Ectodermal cell (in vitro differentiated cells): ENCODE measurements at regions not wholly inside any gene's neighbourhood (a gene's known extent, or its start where the extent isn't known, plus 50 kb on each side); places are given as distances from the start of the nearest gene placed in this dataset.

Experiments
- H3K27ac ChIP-seq: 2 replicates; pipeline ENCODE4 v1.7.0; 2013; ENCODE audit warnings: mild to moderate bottlenecking, low read depth, low read length; ENCODE audit not compliant: insufficient read depth, poor library complexity, severe bottlenecking
- H3K27me3 ChIP-seq: 2 replicates; pipeline ENCODE4 v1.7.0; 2013; ENCODE audit warnings: mild to moderate bottlenecking, low read length; ENCODE audit not compliant: insufficient read depth, control insufficient read depth, poor library complexity, severe bottlenecking
- H3K36me3 ChIP-seq: one replicate; pipeline ENCODE4 v1.7.0; 2013; ENCODE audit warnings: low read length; ENCODE audit not compliant: control insufficient read depth, insufficient read depth
- H3K4me1 ChIP-seq: one replicate; pipeline ENCODE4 v1.7.0; 2013; ENCODE audit warnings: low read length; ENCODE audit not compliant: control insufficient read depth, insufficient read depth
- H3K4me3 ChIP-seq: 2 replicates; pipeline ENCODE4 v1.7.0; 2013; ENCODE audit warnings: low read depth, low read length, control low read depth; ENCODE audit not compliant: insufficient read depth
- H3K9me3 ChIP-seq: 2 replicates; pipeline ENCODE4 v1.7.0; 2013; ENCODE audit warnings: mild to moderate bottlenecking, low read length, moderate library complexity; ENCODE audit not compliant: control insufficient read depth
- WGBS, 2 experiments: methylation state at CpG; one replicate each; pipeline ENCODE4 v1.1.7; 2013; ENCODE audit warnings: missing lambda C conversion rate in 2 of 2; 5-methylcytosine and 5-hydroxymethylcytosine counted together

GRCh38 chr4:53686521-53686920 is 95.2 kb upstream of the LNX1 start:
- Histone ChIP-seq H3K36me3 (no peaks in the 10 kb centered on the region), H3K4me3 (no peak overlapping the region), H3K27me3 (no peaks in the 10 kb centered on the region), H3K4me1 (no peaks in the 10 kb centered on the region), H3K27ac (no peak overlapping the region), H3K9me3 (no peaks in the 10 kb centered on the region)
- 87 to 92% methylated on average over 1 of the region's 1 CpG for WGBS, 2 experiments

GRCh38 chr4:53684136-53685130 is 93.1 kb upstream of the LNX1 start:
- H3K36me3 ChIP-seq = no peaks in the 10 kb centered on the region
- H3K27me3 ChIP-seq = no peaks in the 10 kb centered on the region
- no peaks in the 10 kb centered on the region for H3K4me1 ChIP-seq
- H3K27ac ChIP-seq = no peak overlapping the region
- 84 to 86% methylated on average over 6 of the region's 6 CpGs for WGBS, 2 experiments
- H3K9me3 ChIP-seq = no peaks in the 10 kb centered on the region
- H3K4me3 ChIP-seq = no peak overlapping the region

- Histone ChIP-seq H3K4me3 (no peak overlapping the region), H3K27ac (no peak overlapping the region), H3K4me1 (no peaks in the 10 kb centered on the region), H3K36me3 (no peaks in the 10 kb centered on the region), H3K27me3 (no peaks in the 10 kb centered on the region), H3K9me3 (no peaks in the 10 kb centered on the region)
- 76 to 82% methylated on average over 2 of the region's 2 CpGs for WGBS, 2 experiments
These were observed 91.6 kb upstream of the LNX1 start for GRCh38 chr4:53682908-53683307.

GRCh38 chr4:53682196-53682595 is 90.9 kb upstream of the LNX1 start:
- 94 to 100% methylated on average over 1 of the region's 1 CpG for WGBS, 2 experiments
- H3K27me3 ChIP-seq = no peaks in the 10 kb centered on the region

GRCh38 chr4:53680598-53680997 is 89.3 kb upstream of the LNX1 start:
- no peaks in the 10 kb centered on the region for H3K4me1 ChIP-seq
- no peak overlapping the region for H3K4me3 ChIP-seq
- H3K27ac ChIP-seq = no peak overlapping the region
- no peaks in the 10 kb centered on the region for H3K27me3 ChIP-seq
- no peaks in the 10 kb centered on the region for H3K36me3 ChIP-seq
- H3K9me3 ChIP-seq = no peaks in the 10 kb centered on the region
- WGBS, 2 experiments = 92 to 94% methylated on average over 1 of the region's 1 CpG

More at GRCh38 chr4:53682196-53682595, 90.9 kb upstream of the LNX1 start:
- H3K4me1 ChIP-seq = no peaks in the 10 kb centered on the region
- no peaks in the 10 kb centered on the region for H3K36me3 ChIP-seq
- H3K4me3 ChIP-seq = no peak overlapping the region
- no peak overlapping the region for H3K27ac ChIP-seq
- H3K9me3 ChIP-seq = no peaks in the 10 kb centered on the region

GRCh38 chr4:53680168-53680567 is 88.9 kb upstream of the LNX1 start:
- no peaks in the 10 kb centered on the region for H3K27me3 ChIP-seq
- no peaks in the 10 kb centered on the region for H3K4me1 ChIP-seq
- H3K4me3 ChIP-seq = no peak overlapping the region
- H3K9me3 ChIP-seq = no peaks in the 10 kb centered on the region
- H3K36me3 ChIP-seq = no peaks in the 10 kb centered on the region
- WGBS, 2 experiments = 94 to 95% methylated on average over 2 of the region's 2 CpGs
- no peak overlapping the region for H3K27ac ChIP-seq

- 95 to 96% methylated on average over 1 of the region's 1 CpG for WGBS, 2 experiments
- Histone ChIP-seq H3K4me1 (no peaks in the 10 kb centered on the region), H3K27me3 (no peaks in the 10 kb centered on the region), H3K36me3 (no peaks in the 10 kb centered on the region), H3K9me3 (no peaks in the 10 kb centered on the region), H3K27ac (no peak overlapping the region), H3K4me3 (no peak overlapping the region)
These were observed 85.2 kb upstream of the LNX1 start for GRCh38 chr4:53676402-53676871.

GRCh38 chr4:53674903-53675302 is 83.6 kb upstream of the LNX1 start:
- no peak overlapping the region for H3K27ac ChIP-seq
- WGBS, 2 experiments = 88 to 94% methylated on average over 5 of the region's 5 CpGs

GRCh38 chr4:53672873-53673272 is 81.6 kb upstream of the LNX1 start:
- no peaks in the 10 kb centered on the region for H3K9me3 ChIP-seq
- WGBS, 2 experiments = 92 to 97% methylated on average over 2 of the region's 2 CpGs
- H3K27me3 ChIP-seq = no peaks in the 10 kb centered on the region
- no peaks in the 10 kb centered on the region for H3K4me1 ChIP-seq
- no peaks in the 10 kb centered on the region for H3K36me3 ChIP-seq
- no peak overlapping the region for H3K27ac ChIP-seq
- H3K4me3 ChIP-seq = no peak overlapping the region

More at GRCh38 chr4:53674903-53675302, 83.6 kb upstream of the LNX1 start:
- H3K4me3 ChIP-seq = no peak overlapping the region
- H3K4me1 ChIP-seq = no peaks in the 10 kb centered on the region
- H3K9me3 ChIP-seq = no peaks in the 10 kb centered on the region
- no peaks in the 10 kb centered on the region for H3K36me3 ChIP-seq
- H3K27me3 ChIP-seq = no peaks in the 10 kb centered on the region

GRCh38 chr4:53671757-53672156 is 80.5 kb upstream of the LNX1 start:
- 80 to 94% methylated on average over 2 of the region's 2 CpGs for WGBS, 2 experiments
- H3K4me3 ChIP-seq = no peak overlapping the region
- no peak overlapping the region for H3K27ac ChIP-seq
- no peaks in the 10 kb centered on the region for H3K4me1 ChIP-seq
- no peaks in the 10 kb centered on the region for H3K27me3 ChIP-seq
- no peaks in the 10 kb centered on the region for H3K9me3 ChIP-seq
- H3K36me3 ChIP-seq = no peaks in the 10 kb centered on the region
